ENCODE measurements at regions not wholly inside any gene's neighbourhood (a gene's known extent, or its start where the extent isn't known, plus 50 kb on each side); places are given as distances from the start of the nearest gene placed in this dataset.

DNA sequence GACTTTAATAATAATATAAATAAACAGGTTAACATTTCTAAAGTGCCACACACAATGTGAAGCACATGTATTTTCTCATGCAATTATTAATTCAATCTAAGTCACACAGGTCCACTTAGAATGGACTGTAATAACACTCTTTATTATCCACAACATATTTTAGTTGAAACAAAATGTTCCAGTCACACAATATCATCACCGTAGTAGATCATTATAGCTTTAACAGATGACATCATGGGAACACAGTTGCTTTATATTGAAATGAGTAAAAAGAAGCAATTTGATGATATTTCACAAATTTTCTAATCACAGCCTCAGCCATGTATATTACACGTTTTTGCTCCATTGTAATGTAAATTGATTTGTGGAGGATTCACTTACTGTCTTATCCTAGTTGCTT, 266.3 kb downstream of the MEIS1 start:
- no peaks in the 10 kb centered on the region for H4K20me1 ChIP-seq (ENCODE audit: insufficient read depth)
- peaks cover 4% of the 10 kb centered on the region for H3K4me1 ChIP-seq (replicated peaks; ENCODE audit: insufficient read depth)
- H3K9me2 ChIP-seq (ENCODE audit: insufficient read depth) = no peaks in the 10 kb centered on the region
- H3K36me3 ChIP-seq (ENCODE audit: low read depth) = no peaks in the 10 kb centered on the region
- no peak overlapping the region for H3K27ac ChIP-seq
- no peaks in the 10 kb centered on the region for H3K79me2 ChIP-seq (ENCODE audit: low read depth)
- H3K27me3 ChIP-seq (ENCODE audit: insufficient read depth, low read depth) = no peaks in the 10 kb centered on the region
- no peak overlapping the region for H3K4me3 ChIP-seq
- intact Hi-C loops (cut with micrococcal nuclease; ENCODE audit: unreplicated experiment) = no loop called here
- H3K9me3 ChIP-seq (ENCODE audit: insufficient read depth, low read depth) = no peaks in the 10 kb centered on the region
- DNase-seq = no peak
- POLR2A ChIA-PET (ENCODE audit: unreplicated experiment) = no interaction called here
- H2AFZ ChIP-seq = no peak overlapping the region
- BruUV-seq (replicated peaks) = no TSS peak
- CTCF ChIA-PET = no interaction called here
- H3F3A ChIP-seq (ENCODE audit: insufficient read depth, low read depth) = no peaks in the 10 kb centered on the region
- H3K4me2 ChIP-seq = no peak overlapping the region
- TF ChIP-seq CTCF (conservative IDR thresholded peaks at IDR 0.05) (no peak), EZH2 (IDR thresholded peaks at IDR 0.05; ENCODE audit: low read depth) (no peak)

DNA sequence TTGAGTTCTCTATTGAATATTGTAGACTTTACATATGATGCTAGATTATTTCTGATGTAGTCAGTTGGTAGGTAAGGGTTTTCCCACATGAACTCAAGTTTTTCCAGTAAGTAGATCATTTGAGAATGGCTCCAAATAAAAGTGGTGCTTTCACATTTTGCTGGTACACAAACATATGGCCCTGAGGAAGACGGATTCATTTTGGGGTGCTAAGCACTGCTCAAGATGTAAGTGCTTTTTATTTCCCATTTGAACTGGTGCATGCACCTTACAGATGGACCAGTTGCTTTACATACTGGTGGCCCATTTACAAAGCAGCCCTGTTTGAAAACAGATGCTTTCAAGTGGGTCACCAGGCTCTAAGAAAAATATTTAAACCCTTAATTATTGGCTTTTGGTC, 266.7 kb downstream of the MEIS1 start:
- Histone ChIP-seq H4K20me1 (ENCODE audit: insufficient read depth) (no peaks in the 10 kb centered on the region), H3K9me3 (ENCODE audit: insufficient read depth, low read depth) (no peaks in the 10 kb centered on the region), H3K27ac (no peak overlapping the region), H3K4me1 (replicated peaks; ENCODE audit: insufficient read depth) (peaks cover 4% of the 10 kb centered on the region), H3F3A (ENCODE audit: insufficient read depth, low read depth) (no peaks in the 10 kb centered on the region), H3K4me2 (no peak overlapping the region), H2AFZ (no peak overlapping the region), H3K79me2 (ENCODE audit: low read depth) (no peaks in the 10 kb centered on the region), H3K27me3 (ENCODE audit: insufficient read depth, low read depth) (no peaks in the 10 kb centered on the region), H3K36me3 (ENCODE audit: low read depth) (no peaks in the 10 kb centered on the region), H3K9me2 (ENCODE audit: insufficient read depth) (no peaks in the 10 kb centered on the region), H3K4me3 (no peak overlapping the region)
- intact Hi-C loops (cut with micrococcal nuclease; ENCODE audit: unreplicated experiment) = no loop called here
- BruUV-seq (replicated peaks) = no TSS peak
- CTCF ChIA-PET = no interaction called here
- DNase-seq = no peak
- TF ChIP-seq EZH2 (IDR thresholded peaks at IDR 0.05; ENCODE audit: low read depth) = no peak
- no peak for TF ChIP-seq CTCF (conservative IDR thresholded peaks at IDR 0.05)
- POLR2A ChIA-PET (ENCODE audit: unreplicated experiment) = no interaction called here

DNA sequence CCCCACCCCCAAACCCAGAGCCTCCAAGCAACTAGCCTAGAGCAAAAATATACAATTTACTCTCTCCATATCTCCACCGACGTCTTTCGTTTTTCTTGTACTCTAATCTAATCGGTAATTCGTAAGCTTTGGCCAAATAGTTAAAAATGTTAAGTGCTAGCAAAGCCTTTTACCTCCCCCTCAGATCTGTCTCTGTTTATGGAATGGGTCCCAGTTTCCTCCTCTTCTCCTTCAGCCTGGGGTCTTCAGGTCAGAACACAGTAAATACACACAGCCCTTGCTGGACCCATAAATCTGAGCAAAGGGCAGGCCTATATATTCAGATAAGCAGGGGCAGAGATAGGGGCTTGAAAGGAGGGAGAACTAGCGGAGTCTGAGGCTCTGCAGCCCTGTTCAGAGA, 267.4 kb downstream of the MEIS1 start:
- BruUV-seq (replicated peaks) = no TSS peak
- Histone ChIP-seq H3K4me2 (no peak overlapping the region), H3K36me3 (ENCODE audit: low read depth) (no peaks in the 10 kb centered on the region), H3K27me3 (ENCODE audit: insufficient read depth, low read depth) (no peaks in the 10 kb centered on the region), H3K79me2 (ENCODE audit: low read depth) (no peaks in the 10 kb centered on the region), H3K4me3 (no peak overlapping the region), H3F3A (ENCODE audit: insufficient read depth, low read depth) (no peaks in the 10 kb centered on the region), H2AFZ (no peak overlapping the region), H3K9me3 (ENCODE audit: insufficient read depth, low read depth) (no peaks in the 10 kb centered on the region), H3K4me1 (replicated peaks; ENCODE audit: insufficient read depth) (peaks cover 4% of the 10 kb centered on the region), H3K27ac (no peak overlapping the region), H4K20me1 (ENCODE audit: insufficient read depth) (no peaks in the 10 kb centered on the region), H3K9me2 (ENCODE audit: insufficient read depth) (no peaks in the 10 kb centered on the region)
- intact Hi-C loops (cut with micrococcal nuclease; ENCODE audit: unreplicated experiment) = no loop called here
- ChIA-PET POLR2A (ENCODE audit: unreplicated experiment) (no interaction called here), CTCF (no interaction called here)
- TF ChIP-seq EZH2 (IDR thresholded peaks at IDR 0.05; ENCODE audit: low read depth) = no peak
- no peak for TF ChIP-seq CTCF (conservative IDR thresholded peaks at IDR 0.05)
- DNase-seq = no peak
